Mucosa of descending colon (tissue), 3 donors: ENCODE measurements at regions not wholly inside any gene's neighbourhood (a gene's known extent, or its start where the extent isn't known, plus 50 kb on each side); places are given as distances from the start of the nearest gene placed in this dataset.

ENCODE experiments used
- ATAC-seq: fragments of 200-7000 bp; cut with Tn5 transposase; one replicate; pipeline ENCODE4 v1.9.1; 2020; ENCODE audit warnings: mild to moderate bottlenecking, moderate library complexity
- DNase-seq, 3 donors: peaks; one replicate each; pipeline ENCODE4 v3.0.0-alpha.2; 2020
- H3K36me3 ChIP-seq: fragments of 200-600 bp; one replicate; pipeline ENCODE4 v1.8.0; 2021; ENCODE audit warnings: low read depth, mild to moderate bottlenecking
- H3K4me1 ChIP-seq: fragments of 200-600 bp; one replicate; pipeline ENCODE4 v1.8.0; 2021; ENCODE audit warnings: low read depth, mild to moderate bottlenecking
- H3K4me3 ChIP-seq: fragments of 200-600 bp; one replicate; pipeline ENCODE4 v1.8.0; 2021; ENCODE audit warnings: mild to moderate bottlenecking
- H3K9me3 ChIP-seq: fragments of 200-600 bp; one replicate; pipeline ENCODE4 v1.8.0; 2021; ENCODE audit warnings: mild to moderate bottlenecking
- CTCF ChIP-seq: fragments of 200-600 bp; IDR thresholded peaks from one replicate; pipeline ENCODE4 v1.8.0; 2022; ENCODE audit warnings: antibody characterized with exemption, mild to moderate bottlenecking
- intact Hi-C, 2 donors: fragments of 100-400 bp; cut with DNase I in 1 of 2; cut with micrococcal nuclease in 1 of 2; formaldehyde crosslinking; loops; one replicate each; pipeline versions ENCODE4 v1.11.0 to v1.11.1; 2022; cut with DNase I, micrococcal nuclease
- donor health status: DM: no; HTN: no; CAD: no; lungs with moderate emphysema.
- donor health status: DM: no; HTN: no; CAD: no.
- donor health status: DM: no; HTN: yes; CAD: no.

- intact Hi-C loops = no loop called here
- Histone ChIP-seq H3K36me3 (no peaks in the 10 kb centered on the region), H3K9me3 (no peaks in the 10 kb centered on the region), H3K4me3 (no peak overlapping the region), H3K4me1 (no peaks in the 10 kb centered on the region)
- no peak for DNase-seq
- no peak for ATAC-seq
- no peak for TF ChIP-seq CTCF
Observed at GRCh38 chr12:67074072-67074471, 195.1 kb upstream of the CAND1 start.

- ATAC-seq = no peak
- no peak for DNase-seq
- Histone ChIP-seq H3K4me3 (no peak overlapping the region), H3K4me1 (no peaks in the 10 kb centered on the region), H3K9me3 (no peaks in the 10 kb centered on the region), H3K36me3 (no peaks in the 10 kb centered on the region)
- no peak for TF ChIP-seq CTCF
- intact Hi-C loops = no loop called here
Observed at GRCh38 chr12:67077617-67078016, 191.5 kb upstream of the CAND1 start.

GRCh38 chr12:67078957-67079356 is 190.2 kb upstream of the CAND1 start:
- TF ChIP-seq CTCF = no peak
- no peaks in the 10 kb centered on the region for H3K4me1 ChIP-seq
- H3K36me3 ChIP-seq = no peaks in the 10 kb centered on the region
- intact Hi-C loops = no loop called here
- H3K9me3 ChIP-seq = no peaks in the 10 kb centered on the region
- no peak overlapping the region for H3K4me3 ChIP-seq
- no peak for ATAC-seq
- DNase-seq = no peak

GRCh38 chr12:67080637-67081036 is 188.5 kb upstream of the CAND1 start:
- no peak for TF ChIP-seq CTCF
- DNase-seq (no peak), ATAC-seq (no peak)
- H3K9me3 ChIP-seq = no peaks in the 10 kb centered on the region
- no peaks in the 10 kb centered on the region for H3K4me1 ChIP-seq
- no peak overlapping the region for H3K4me3 ChIP-seq
- intact Hi-C loops = no loop called here
- no peaks in the 10 kb centered on the region for H3K36me3 ChIP-seq

GRCh38 chr12:67082221-67082620 is 186.9 kb upstream of the CAND1 start:
- ATAC-seq (no peak), DNase-seq (no peak)
- TF ChIP-seq CTCF = no peak
- intact Hi-C loops = no loop called here
- H3K4me1 ChIP-seq = no peaks in the 10 kb centered on the region
- no peak overlapping the region for H3K4me3 ChIP-seq
- no peaks in the 10 kb centered on the region for H3K36me3 ChIP-seq
- no peaks in the 10 kb centered on the region for H3K9me3 ChIP-seq

GRCh38 chr12:67085699-67086098 is 183.5 kb upstream of the CAND1 start:
- Histone ChIP-seq H3K9me3 (no peaks in the 10 kb centered on the region), H3K36me3 (no peaks in the 10 kb centered on the region), H3K4me1 (no peaks in the 10 kb centered on the region), H3K4me3 (no peak overlapping the region)
- intact Hi-C loops = no loop called here
- ATAC-seq (no peak), DNase-seq (no peak)
- no peak for TF ChIP-seq CTCF
